ENCODE measurements at regions not wholly inside any gene's neighbourhood (a gene's known extent, or its start where the extent isn't known, plus 50 kb on each side); places are given as distances from the start of the nearest gene placed in this dataset.

- Mint-ChIP-seq H3K27ac (ENCODE audit: unreplicated experiment) (no peak overlapping the region), H3K9me3 (ENCODE audit: unreplicated experiment) (peaks cover 3% of the 10 kb centered on the region), H3K36me3 (ENCODE audit: low read depth, unreplicated experiment) (no peaks in the 10 kb centered on the region), H3K27me3 (ENCODE audit: low read depth, unreplicated experiment) (peaks cover 28% of the 10 kb centered on the region), H3K4me1 (ENCODE audit: low read depth, unreplicated experiment) (peaks cover 2% of the 10 kb centered on the region), H3K4me3 (ENCODE audit: unreplicated experiment) (no peak overlapping the region)
- Histone ChIP-seq H3K9me3 (ENCODE audit: insufficient read depth, low read depth, low read length) (no peaks in the 10 kb centered on the region), H3K9ac (ENCODE audit: low read length) (no peak overlapping the region), H3K4me1 (ENCODE audit: insufficient read depth, low read length) (no peaks in the 10 kb centered on the region), H4K20me1 (ENCODE audit: insufficient read depth, low read length) (no peaks in the 10 kb centered on the region), H3K4me2 (ENCODE audit: low read length) (no peak overlapping the region), H3K4me3 (ENCODE audit: insufficient read depth, low read depth, low read length) (no peak overlapping the region), H3K27me3 (ENCODE audit: insufficient read depth, low read length) (peaks cover 6% of the 10 kb centered on the region), H3K79me2 (ENCODE audit: insufficient read depth, low read length) (no peaks in the 10 kb centered on the region), H2AFZ (ENCODE audit: low read depth, low read length) (no peak overlapping the region), H3K27ac (ENCODE audit: low read depth, low read length) (no peak overlapping the region), H3K36me3 (ENCODE audit: insufficient read depth, low read length) (no peaks in the 10 kb centered on the region)
- DNase-seq (ENCODE audit: low read depth): no peak
- TF ChIP-seq EZH2 (IDR thresholded peaks at IDR 0.05; ENCODE audit: insufficient read depth, low read length): no peak
- no peak for TF ChIP-seq CTCF (IDR thresholded peaks at IDR 0.05; ENCODE audit: insufficient read depth, low read depth, low read length)
- no peak for FAIRE-seq
Measured at GRCh38 chr16:65919986-65920376, 446.5 kb upstream of the CDH5 start.

GRCh38 chr16:65919145-65919985, 447.1 kb upstream of the CDH5 start:
- H3K36me3 Mint-ChIP-seq (ENCODE audit: low read depth, unreplicated experiment): no peaks in the 10 kb centered on the region
- peaks cover 6% of the 10 kb centered on the region for H3K27me3 ChIP-seq (ENCODE audit: insufficient read depth, low read length)
- no peak overlapping the region for H3K27ac ChIP-seq (ENCODE audit: low read depth, low read length)
- H3K4me3 Mint-ChIP-seq (ENCODE audit: unreplicated experiment): no peak overlapping the region
- no peak overlapping the region for H3K27ac Mint-ChIP-seq (ENCODE audit: unreplicated experiment)
- H3K9me3 ChIP-seq (ENCODE audit: insufficient read depth, low read depth, low read length): no peaks in the 10 kb centered on the region
- no peaks in the 10 kb centered on the region for H3K4me1 ChIP-seq (ENCODE audit: insufficient read depth, low read length)
- H3K4me1 Mint-ChIP-seq (ENCODE audit: low read depth, unreplicated experiment): peaks cover 2% of the 10 kb centered on the region
- TF ChIP-seq CTCF (IDR thresholded peaks at IDR 0.05; ENCODE audit: insufficient read depth, low read depth, low read length) (no peak), EZH2 (IDR thresholded peaks at IDR 0.05; ENCODE audit: insufficient read depth, low read length) (no peak)
- H3K27me3 Mint-ChIP-seq (ENCODE audit: low read depth, unreplicated experiment): peaks cover 28% of the 10 kb centered on the region
- H3K9ac ChIP-seq (ENCODE audit: low read length): no peak overlapping the region
- H3K36me3 ChIP-seq (ENCODE audit: insufficient read depth, low read length): no peaks in the 10 kb centered on the region
- DNase-seq (ENCODE audit: low read depth): no peak
- no peaks in the 10 kb centered on the region for H4K20me1 ChIP-seq (ENCODE audit: insufficient read depth, low read length)
- H2AFZ ChIP-seq (ENCODE audit: low read depth, low read length): peak overlapping the region; percentile 6
- no peak overlapping the region for H3K4me2 ChIP-seq (ENCODE audit: low read length)
- no peak overlapping the region for H3K4me3 ChIP-seq (ENCODE audit: insufficient read depth, low read depth, low read length)
- no peak for FAIRE-seq
- H3K79me2 ChIP-seq (ENCODE audit: insufficient read depth, low read length): no peaks in the 10 kb centered on the region
- H3K9me3 Mint-ChIP-seq (ENCODE audit: unreplicated experiment): peaks cover 3% of the 10 kb centered on the region

GRCh38 chr16:65917466-65917865, 449.0 kb upstream of the CDH5 start:
- peaks cover 3% of the 10 kb centered on the region for H3K9me3 Mint-ChIP-seq (ENCODE audit: unreplicated experiment)
- FAIRE-seq: no peak
- no peak overlapping the region for H3K27ac Mint-ChIP-seq (ENCODE audit: unreplicated experiment)

More at GRCh38 chr16:65917466-65917865, 449.0 kb upstream of the CDH5 start:
- Mint-ChIP-seq H3K4me3 (ENCODE audit: unreplicated experiment) (no peak overlapping the region), H3K27me3 (ENCODE audit: low read depth, unreplicated experiment) (peaks cover 15% of the 10 kb centered on the region), H3K4me1 (ENCODE audit: low read depth, unreplicated experiment) (peaks cover 2% of the 10 kb centered on the region), H3K36me3 (ENCODE audit: low read depth, unreplicated experiment) (no peaks in the 10 kb centered on the region)
- peaks cover 3% of the 10 kb centered on the region for H3K27me3 ChIP-seq (ENCODE audit: insufficient read depth, low read length)
- no peaks in the 10 kb centered on the region for H3K79me2 ChIP-seq (ENCODE audit: insufficient read depth, low read length)
- no peak for TF ChIP-seq EZH2 (IDR thresholded peaks at IDR 0.05; ENCODE audit: insufficient read depth, low read length)
- no peak for TF ChIP-seq CTCF (IDR thresholded peaks at IDR 0.05; ENCODE audit: insufficient read depth, low read depth, low read length)
- H3K4me2 ChIP-seq (ENCODE audit: low read length): no peak overlapping the region
- no peaks in the 10 kb centered on the region for H3K4me1 ChIP-seq (ENCODE audit: insufficient read depth, low read length)
- no peaks in the 10 kb centered on the region for H4K20me1 ChIP-seq (ENCODE audit: insufficient read depth, low read length)
- H3K9ac ChIP-seq (ENCODE audit: low read length): no peak overlapping the region
- H3K27ac ChIP-seq (ENCODE audit: low read depth, low read length): no peak overlapping the region
- no peak for DNase-seq (ENCODE audit: low read depth)
- no peak overlapping the region for H3K4me3 ChIP-seq (ENCODE audit: insufficient read depth, low read depth, low read length)
- H3K9me3 ChIP-seq (ENCODE audit: insufficient read depth, low read depth, low read length): no peaks in the 10 kb centered on the region
- H3K36me3 ChIP-seq (ENCODE audit: insufficient read depth, low read length): no peaks in the 10 kb centered on the region
- H2AFZ ChIP-seq (ENCODE audit: low read depth, low read length): no peak overlapping the region
